ENCODE measurements at regions not wholly inside any gene's neighbourhood (a gene's known extent, or its start where the extent isn't known, plus 50 kb on each side); places are given as distances from the start of the nearest gene placed in this dataset.

DNA sequence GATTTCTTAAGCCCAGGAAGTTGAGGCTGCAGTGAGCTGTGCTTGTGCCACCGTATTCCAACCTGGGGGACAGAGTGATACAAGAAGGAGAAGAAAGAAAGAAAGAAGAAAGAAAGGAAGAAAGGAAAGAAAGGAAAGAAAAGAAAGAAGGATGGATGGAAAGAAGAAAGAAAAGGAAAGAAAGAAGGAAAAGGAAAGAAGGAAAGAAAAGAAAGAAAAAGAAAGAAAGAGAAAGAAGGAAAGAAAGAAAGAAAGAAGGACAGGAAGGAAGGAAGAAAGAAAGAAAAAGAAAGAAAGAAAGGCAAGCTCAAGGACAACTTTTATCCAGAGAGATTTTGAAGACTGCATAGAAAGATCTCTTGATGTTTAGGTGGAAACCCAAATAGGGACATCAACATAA lies 120.7 kb downstream of the GMNC start:
- BruUV-seq (replicated peaks): no TSS peak
- DNase-seq (ENCODE audit: low spot score) (no peak), ATAC-seq (no peak), FAIRE-seq (no peak)
- Histone ChIP-seq H3K4me3 (replicated peaks in 1 of 3; ENCODE audit: insufficient read depth in 1 of 3, low read depth in 2 of 3, low read length in 3 of 3) (no peak overlapping the region), H3K4me2 (ENCODE audit: low read depth, low read length) (no peak overlapping the region), H3K9me3 (ENCODE audit: low read length) (no peaks in the 10 kb centered on the region), H3K27me3 (ENCODE audit: control insufficient read depth in 1 of 2, insufficient read depth in 2 of 2, low read length in 2 of 2) (no peaks in the 10 kb centered on the region), H2AFZ (ENCODE audit: low read length) (no peak overlapping the region), H3K4me1 (ENCODE audit: insufficient read depth, low read length) (no peaks in the 10 kb centered on the region), H4K20me1 (ENCODE audit: insufficient read depth, low read length) (no peaks in the 10 kb centered on the region), H3K9ac (ENCODE audit: insufficient read depth, low read depth, low read length) (no peak overlapping the region), H3K27ac (ENCODE audit: extremely low read length, insufficient read depth, low read length) (no peak overlapping the region), H3K79me2 (ENCODE audit: insufficient read depth, low read length) (no peaks in the 10 kb centered on the region), H3K36me3 (replicated peaks in 1 of 2; ENCODE audit: control insufficient read depth in 1 of 2, insufficient read depth in 2 of 2, low read length in 2 of 2) (no peaks in the 10 kb centered on the region)
- intact Hi-C loops (cut with micrococcal nuclease; ENCODE audit: unreplicated experiment) (no loop called here), in situ Hi-C loops (cut with HindIII; ENCODE audit: extremely low pct_ligation_motif_present, low pct_unique_long_range_greater_than_20kb) (no loop called here)
- POLR2A ChIA-PET: no interaction called here
- no peak for TF ChIP-seq SMC3 (IDR thresholded peaks at IDR 0.05; ENCODE audit: low read length)
- TF ChIP-seq, protein P1, sequence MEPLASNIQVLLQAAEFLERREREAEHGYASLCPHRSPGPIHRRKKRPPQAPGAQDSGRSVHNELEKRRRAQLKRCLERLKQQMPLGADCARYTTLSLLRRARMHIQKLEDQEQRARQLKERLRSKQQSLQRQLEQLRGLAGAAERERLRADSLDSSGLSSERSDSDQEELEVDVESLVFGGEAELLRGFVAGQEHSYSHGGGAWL (CRISPR knock-in tag; IDR thresholded peaks at IDR 0.05): no peak
- TF ChIP-seq NFE2L2 (IDR thresholded peaks at IDR 0.05; ENCODE audit: low read length): no peak
- no peak for TF ChIP-seq ZNF160 (CRISPR knock-in tag; IDR thresholded peaks at IDR 0.05)
- TF ChIP-seq GMEB2 (CRISPR knock-in tag; IDR thresholded peaks at IDR 0.05; ENCODE audit: low read depth): no peak
- CTCF ChIA-PET (ENCODE audit: low intra/inter-chr PET ratio, low total read pairs): no interaction called here
- WGBS (ENCODE audit: low lambda C conversion rate): 2% methylated on average over 1 of the region's 1 CpG

- Histone ChIP-seq H3K9ac (ENCODE audit: insufficient read depth, low read depth, low read length) (no peak overlapping the region), H3K27me3 (ENCODE audit: control insufficient read depth in 1 of 2, insufficient read depth in 2 of 2, low read length in 2 of 2) (no peaks in the 10 kb centered on the region), H3K4me3 (replicated peaks in 1 of 3; ENCODE audit: insufficient read depth in 1 of 3, low read depth in 2 of 3, low read length in 3 of 3) (no peak overlapping the region), H4K20me1 (ENCODE audit: insufficient read depth, low read length) (no peaks in the 10 kb centered on the region), H3K36me3 (replicated peaks in 1 of 2; ENCODE audit: control insufficient read depth in 1 of 2, insufficient read depth in 2 of 2, low read length in 2 of 2) (no peaks in the 10 kb centered on the region), H2AFZ (ENCODE audit: low read length) (no peak overlapping the region), H3K79me2 (ENCODE audit: insufficient read depth, low read length) (no peaks in the 10 kb centered on the region), H3K9me3 (ENCODE audit: low read length) (no peaks in the 10 kb centered on the region), H3K4me1 (ENCODE audit: insufficient read depth, low read length) (no peaks in the 10 kb centered on the region), H3K27ac (ENCODE audit: extremely low read length, insufficient read depth, low read length) (no peak overlapping the region), H3K4me2 (ENCODE audit: low read depth, low read length) (no peak overlapping the region)
- intact Hi-C loops (cut with micrococcal nuclease; ENCODE audit: unreplicated experiment) (no loop called here), in situ Hi-C loops (cut with HindIII; ENCODE audit: extremely low pct_ligation_motif_present, low pct_unique_long_range_greater_than_20kb) (no loop called here)
- ATAC-seq (no peak), FAIRE-seq (no peak), DNase-seq (ENCODE audit: low spot score) (no peak)
- BruUV-seq (replicated peaks): no TSS peak
- ChIA-PET CTCF (ENCODE audit: low intra/inter-chr PET ratio, low total read pairs) (no interaction called here), POLR2A (no interaction called here)
- WGBS (ENCODE audit: low lambda C conversion rate): 20% methylated on average over 5 of the region's 5 CpGs
- TF ChIP-seq ZXDC (CRISPR knock-in tag; IDR thresholded peaks at IDR 0.05) (no peak), ZKSCAN1 (IDR thresholded peaks at IDR 0.05; ENCODE audit: low read length) (no peak), ETV5 (CRISPR knock-in tag; IDR thresholded peaks at IDR 0.05; ENCODE audit: borderline replicate concordance) (no peak), ZNF124 (CRISPR knock-in tag; IDR thresholded peaks at IDR 0.05) (no peak), MZF1 (CRISPR knock-in tag; IDR thresholded peaks at IDR 0.05; ENCODE audit: borderline replicate concordance) (no peak), ZSCAN9 (CRISPR knock-in tag; IDR thresholded peaks at IDR 0.05; ENCODE audit: borderline replicate concordance) (no peak), BCL6 (CRISPR knock-in tag; IDR thresholded peaks at IDR 0.05) (no peak), CHD4 (IDR thresholded peaks at IDR 0.05; ENCODE audit: borderline replicate concordance, low read length) (no peak)
- TF ChIP-seq, protein P2, sequence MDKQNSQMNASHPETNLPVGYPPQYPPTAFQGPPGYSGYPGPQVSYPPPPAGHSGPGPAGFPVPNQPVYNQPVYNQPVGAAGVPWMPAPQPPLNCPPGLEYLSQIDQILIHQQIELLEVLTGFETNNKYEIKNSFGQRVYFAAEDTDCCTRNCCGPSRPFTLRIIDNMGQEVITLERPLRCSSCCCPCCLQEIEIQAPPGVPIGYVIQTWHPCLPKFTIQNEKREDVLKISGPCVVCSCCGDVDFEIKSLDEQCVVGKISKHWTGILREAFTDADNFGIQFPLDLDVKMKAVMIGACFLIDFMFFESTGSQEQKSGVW (CRISPR knock-in tag; IDR thresholded peaks at IDR 0.05; ENCODE audit: borderline replicate concordance): no peak
Measured at GRCh38 chr3:190739641-190740185, 122.8 kb downstream of the GMNC start.

Data from HepG2 (cell line).